ENCODE measurements at regions not wholly inside any gene's neighbourhood (a gene's known extent, or its start where the extent isn't known, plus 50 kb on each side); places are given as distances from the start of the nearest gene placed in this dataset.

GRCh38 chr11:25520459-25520858 lies 811.5 kb upstream of the ANO3 start:
- Histone ChIP-seq H3K27ac (ENCODE audit: insufficient read depth, low read length, poor library complexity, severe bottlenecking) (no peak overlapping the region), H3K9me3 (ENCODE audit: control insufficient read depth in 2 of 2, low read length in 2 of 2) (peaks cover 0 to 2% of the 10 kb centered on the region in 2 experiments), H3K36me3 (ENCODE audit: control insufficient read depth, insufficient read depth, low read length) (no peaks in the 10 kb centered on the region), H3K27me3 (ENCODE audit: control insufficient read depth, insufficient read depth, low read length) (no peaks in the 10 kb centered on the region), H3K4me1 (ENCODE audit: control insufficient read depth, insufficient read depth, low read length, poor library complexity, severe bottlenecking) (no peaks in the 10 kb centered on the region), H3K4me3 (ENCODE audit: low read depth, low read length) (no peak overlapping the region)
- no peaks in the 10 kb centered on the region for H3K36me3 Mint-ChIP-seq
- no peaks in the 10 kb centered on the region for H3K4me1 Mint-ChIP-seq
- ATAC-seq (ENCODE audit: low read depth in 2 of 2), result no peak
- no peak overlapping the region for H3K4me3 Mint-ChIP-seq
- no peak overlapping the region for H3K27ac Mint-ChIP-seq
- H3K27me3 Mint-ChIP-seq, result no peaks in the 10 kb centered on the region
- DNase-seq, result no peak
- H3K9me3 Mint-ChIP-seq, result peaks cover 0 to 24% (median 5%) of the 10 kb centered on the region in 7 donors

DNA sequence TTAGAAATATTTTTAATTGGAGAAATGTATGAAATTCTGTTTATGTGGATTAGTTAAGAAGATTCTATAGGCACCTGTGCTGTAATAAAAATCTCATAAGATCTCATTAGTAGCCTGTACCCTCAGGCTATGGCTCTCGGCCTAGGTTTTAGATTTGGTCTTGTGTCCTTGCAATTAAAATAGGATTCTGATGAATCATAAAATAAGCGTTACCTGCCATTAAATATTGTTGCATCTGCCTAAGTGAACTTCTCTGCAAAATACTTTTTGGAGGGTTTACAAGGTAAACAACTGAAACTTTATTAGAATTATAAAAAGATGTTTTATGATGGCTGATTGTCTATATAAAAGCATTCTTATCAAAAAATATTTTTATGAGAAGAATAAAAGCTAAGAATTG lies 804.1 kb upstream of the ANO3 start:
- no peaks in the 10 kb centered on the region for H3K27me3 Mint-ChIP-seq
- Histone ChIP-seq H3K27ac (ENCODE audit: insufficient read depth, low read length, poor library complexity, severe bottlenecking) (no peak overlapping the region), H3K36me3 (ENCODE audit: control insufficient read depth, insufficient read depth, low read length) (no peaks in the 10 kb centered on the region), H3K27me3 (ENCODE audit: control insufficient read depth, insufficient read depth, low read length) (no peaks in the 10 kb centered on the region), H3K9me3 (ENCODE audit: control insufficient read depth in 2 of 2, low read length in 2 of 2) (peaks cover 0 to 4% of the 10 kb centered on the region in 2 experiments), H3K4me3 (ENCODE audit: low read depth, low read length) (no peak overlapping the region), H3K4me1 (ENCODE audit: control insufficient read depth, insufficient read depth, low read length, poor library complexity, severe bottlenecking) (no peaks in the 10 kb centered on the region)
- DNase-seq (no peak), ATAC-seq (ENCODE audit: low read depth in 2 of 2) (no peak)
- peaks cover 0 to 23% (median 2%) of the 10 kb centered on the region in 7 donors for H3K9me3 Mint-ChIP-seq
- H3K4me1 Mint-ChIP-seq, result no peaks in the 10 kb centered on the region
- H3K27ac Mint-ChIP-seq, result no peak overlapping the region
- H3K4me3 Mint-ChIP-seq, result no peak overlapping the region
- no peaks in the 10 kb centered on the region for H3K36me3 Mint-ChIP-seq

DNA sequence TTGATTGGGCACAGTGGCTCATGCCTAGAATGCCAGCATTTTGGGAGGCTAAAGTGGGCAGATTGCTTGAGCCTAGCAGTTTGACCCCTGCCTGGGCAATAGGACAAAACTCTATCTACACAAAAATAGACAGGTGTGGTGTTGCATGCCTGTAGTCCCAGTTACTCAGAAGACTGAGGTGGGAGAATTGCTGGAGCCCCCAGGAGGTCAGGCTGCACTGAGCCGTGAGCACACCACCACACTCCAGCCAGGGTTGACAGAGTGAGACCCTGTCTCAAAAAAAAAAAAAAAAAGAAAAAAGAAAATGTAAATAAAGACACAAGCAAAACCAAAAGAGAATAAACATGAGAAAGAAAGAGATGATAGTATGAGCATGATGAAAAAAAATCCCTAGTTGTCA lies 802.4 kb upstream of the ANO3 start:
- ATAC-seq (ENCODE audit: low read depth in 2 of 2), result no peak
- no peaks in the 10 kb centered on the region for H3K27me3 ChIP-seq (ENCODE audit: control insufficient read depth, insufficient read depth, low read length)

GRCh38 chr11:25535467-25536272 lies 796.3 kb upstream of the ANO3 start:
- Mint-ChIP-seq H3K9me3 (peaks cover 1 to 38% (median 6%) of the 10 kb centered on the region in 7 donors), H3K27ac (peak overlapping the region in 1 of 3 donors; percentile 57), H3K4me3 (no peak overlapping the region), H3K27me3 (no peaks in the 10 kb centered on the region), H3K4me1 (no peaks in the 10 kb centered on the region), H3K36me3 (no peaks in the 10 kb centered on the region)
- Histone ChIP-seq H3K27me3 (ENCODE audit: control insufficient read depth, insufficient read depth, low read length) (no peaks in the 10 kb centered on the region), H3K4me3 (ENCODE audit: low read depth, low read length) (no peak overlapping the region), H3K27ac (ENCODE audit: insufficient read depth, low read length, poor library complexity, severe bottlenecking) (no peak overlapping the region), H3K36me3 (ENCODE audit: control insufficient read depth, insufficient read depth, low read length) (no peaks in the 10 kb centered on the region), H3K9me3 (ENCODE audit: control insufficient read depth in 2 of 2, low read length in 2 of 2) (peaks cover 2 to 8% of the 10 kb centered on the region in 2 experiments), H3K4me1 (ENCODE audit: control insufficient read depth, insufficient read depth, low read length, poor library complexity, severe bottlenecking) (no peaks in the 10 kb centered on the region)
- no peak for DNase-seq
- ATAC-seq (ENCODE audit: low read depth in 2 of 2), result no peak

More for the DNA sequence above, 802.4 kb upstream of the ANO3 start:
- H3K4me3 Mint-ChIP-seq, result no peak overlapping the region
- H3K27me3 Mint-ChIP-seq, result no peaks in the 10 kb centered on the region
- no peaks in the 10 kb centered on the region for H3K36me3 Mint-ChIP-seq
- H3K9me3 Mint-ChIP-seq, result peaks cover 1 to 24% (median 4%) of the 10 kb centered on the region in 7 donors
- Histone ChIP-seq H3K9me3 (ENCODE audit: control insufficient read depth in 2 of 2, low read length in 2 of 2) (peaks cover 4 to 5% of the 10 kb centered on the region in 2 experiments), H3K27ac (ENCODE audit: insufficient read depth, low read length, poor library complexity, severe bottlenecking) (no peak overlapping the region), H3K36me3 (ENCODE audit: control insufficient read depth, insufficient read depth, low read length) (no peaks in the 10 kb centered on the region), H3K4me3 (ENCODE audit: low read depth, low read length) (no peak overlapping the region), H3K4me1 (ENCODE audit: control insufficient read depth, insufficient read depth, low read length, poor library complexity, severe bottlenecking) (no peaks in the 10 kb centered on the region)
- H3K27ac Mint-ChIP-seq, result no peak overlapping the region
- DNase-seq, result no peak
- H3K4me1 Mint-ChIP-seq, result no peaks in the 10 kb centered on the region

DNA sequence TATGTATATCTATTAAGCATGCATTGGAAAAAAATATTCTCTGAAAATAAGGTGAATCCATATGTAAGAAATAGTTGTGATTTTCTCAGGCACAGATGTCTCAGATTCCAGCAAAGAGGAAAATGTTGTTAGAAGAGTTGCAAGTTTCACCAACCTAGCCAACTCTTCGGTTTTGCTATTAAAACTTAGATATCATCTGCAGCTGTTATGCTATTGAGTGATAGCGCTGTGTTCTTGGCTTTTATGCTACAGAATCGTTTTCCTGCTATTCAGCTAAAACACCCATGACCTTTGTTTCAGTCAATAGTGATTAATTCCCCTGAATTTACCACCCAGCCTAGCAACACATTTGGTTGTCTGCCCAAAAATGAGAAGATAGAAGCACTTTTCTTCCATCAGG lies 795.6 kb upstream of the ANO3 start:
- DNase-seq, result no peak
- Mint-ChIP-seq H3K27me3 (no peaks in the 10 kb centered on the region), H3K9me3 (peaks cover 0 to 34% (median 6%) of the 10 kb centered on the region in 7 donors), H3K27ac (no peak overlapping the region), H3K36me3 (no peaks in the 10 kb centered on the region), H3K4me1 (no peaks in the 10 kb centered on the region), H3K4me3 (no peak overlapping the region)
- Histone ChIP-seq H3K27me3 (ENCODE audit: control insufficient read depth, insufficient read depth, low read length) (no peaks in the 10 kb centered on the region), H3K4me3 (ENCODE audit: low read depth, low read length) (no peak overlapping the region), H3K36me3 (ENCODE audit: control insufficient read depth, insufficient read depth, low read length) (no peaks in the 10 kb centered on the region), H3K4me1 (ENCODE audit: control insufficient read depth, insufficient read depth, low read length, poor library complexity, severe bottlenecking) (no peaks in the 10 kb centered on the region), H3K27ac (ENCODE audit: insufficient read depth, low read length, poor library complexity, severe bottlenecking) (no peak overlapping the region), H3K9me3 (ENCODE audit: control insufficient read depth in 2 of 2, low read length in 2 of 2) (peaks cover 2 to 8% of the 10 kb centered on the region in 2 experiments)
- ATAC-seq (ENCODE audit: low read depth in 2 of 2), result no peak

- H3K4me1 ChIP-seq (ENCODE audit: control insufficient read depth, insufficient read depth, low read length, poor library complexity, severe bottlenecking), result no peaks in the 10 kb centered on the region
- H3K9me3 Mint-ChIP-seq, result peaks cover 0 to 34% (median 6%) of the 10 kb centered on the region in 7 donors
- DNase-seq, result no peak
- H3K4me3 ChIP-seq (ENCODE audit: low read depth, low read length), result no peak overlapping the region
- H3K36me3 Mint-ChIP-seq, result no peaks in the 10 kb centered on the region
- no peak overlapping the region for H3K27ac ChIP-seq (ENCODE audit: insufficient read depth, low read length, poor library complexity, severe bottlenecking)
- H3K27ac Mint-ChIP-seq, result no peak overlapping the region
- H3K27me3 ChIP-seq (ENCODE audit: control insufficient read depth, insufficient read depth, low read length), result no peaks in the 10 kb centered on the region
- H3K9me3 ChIP-seq (ENCODE audit: control insufficient read depth in 2 of 2, low read length in 2 of 2), result peaks cover 2 to 8% of the 10 kb centered on the region in 2 experiments
- no peak for ATAC-seq (ENCODE audit: low read depth in 2 of 2)
- H3K4me3 Mint-ChIP-seq, result no peak overlapping the region
- H3K4me1 Mint-ChIP-seq, result no peaks in the 10 kb centered on the region
- no peaks in the 10 kb centered on the region for H3K27me3 Mint-ChIP-seq
- no peaks in the 10 kb centered on the region for H3K36me3 ChIP-seq (ENCODE audit: control insufficient read depth, insufficient read depth, low read length)
These were observed 794.5 kb upstream of the ANO3 start for GRCh38 chr11:25537393-25537792.

DNA sequence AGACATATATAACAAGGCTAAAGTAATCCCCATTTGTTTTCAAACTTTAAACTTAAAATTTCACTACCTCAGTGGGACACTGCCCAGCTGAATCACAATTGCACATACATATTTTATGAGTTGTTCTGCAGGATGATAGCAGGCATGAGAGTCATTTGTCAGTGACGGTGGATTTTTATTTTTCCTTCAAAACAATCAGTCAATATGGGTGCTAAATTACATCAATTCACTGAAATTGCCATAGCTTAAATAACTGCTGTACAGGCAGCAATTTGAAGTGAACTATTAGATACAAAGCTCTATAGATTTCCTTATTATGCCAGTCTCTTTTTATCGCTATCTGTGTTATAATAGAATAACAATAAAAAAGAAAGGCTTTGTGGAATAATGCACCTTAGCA lies 784.6 kb upstream of the ANO3 start:
- no peaks in the 10 kb centered on the region for H3K36me3 ChIP-seq (ENCODE audit: control insufficient read depth, insufficient read depth, low read length)
- no peaks in the 10 kb centered on the region for H3K27me3 ChIP-seq (ENCODE audit: control insufficient read depth, insufficient read depth, low read length)
- DNase-seq (no peak), ATAC-seq (ENCODE audit: low read depth in 2 of 2) (no peak)
- Mint-ChIP-seq H3K27me3 (no peaks in the 10 kb centered on the region), H3K4me1 (no peaks in the 10 kb centered on the region), H3K27ac (no peak overlapping the region), H3K9me3 (peaks cover 0 to 17% (median 3%) of the 10 kb centered on the region in 7 donors), H3K36me3 (no peaks in the 10 kb centered on the region), H3K4me3 (no peak overlapping the region)
- no peak overlapping the region for H3K27ac ChIP-seq (ENCODE audit: insufficient read depth, low read length, poor library complexity, severe bottlenecking)
- H3K4me1 ChIP-seq (ENCODE audit: control insufficient read depth, insufficient read depth, low read length, poor library complexity, severe bottlenecking), result no peaks in the 10 kb centered on the region
- H3K9me3 ChIP-seq (ENCODE audit: control insufficient read depth in 2 of 2, low read length in 2 of 2), result peaks cover 0 to 3% of the 10 kb centered on the region in 2 experiments
- H3K4me3 ChIP-seq (ENCODE audit: low read depth, low read length), result no peak overlapping the region

DNA sequence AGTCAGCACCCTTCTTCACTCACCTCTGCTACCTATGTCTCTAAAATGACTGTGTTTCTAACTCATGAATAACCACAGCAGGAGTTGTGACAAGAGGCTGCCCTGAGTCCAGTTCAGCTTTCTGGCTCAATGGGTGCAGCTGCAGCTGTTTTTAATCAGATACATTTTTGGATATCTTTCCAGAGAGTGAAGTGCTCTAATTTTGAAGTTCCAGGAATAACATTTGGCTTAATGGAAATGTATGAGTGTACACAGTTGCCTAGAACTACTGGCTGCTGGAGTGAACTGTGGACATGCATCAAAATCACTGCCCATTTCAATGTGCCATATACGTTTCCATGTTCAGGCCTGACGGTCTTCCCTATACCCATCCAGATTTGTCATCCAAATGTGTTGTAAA lies 769.5 kb upstream of the ANO3 start:
- no peaks in the 10 kb centered on the region for H3K4me1 ChIP-seq (ENCODE audit: control insufficient read depth, insufficient read depth, low read length, poor library complexity, severe bottlenecking)
- no peak for DNase-seq
- Mint-ChIP-seq H3K4me3 (no peak overlapping the region), H3K4me1 (no peaks in the 10 kb centered on the region), H3K27ac (no peak overlapping the region), H3K36me3 (no peaks in the 10 kb centered on the region), H3K27me3 (no peaks in the 10 kb centered on the region), H3K9me3 (peaks cover 0 to 27% (median 4%) of the 10 kb centered on the region in 7 donors)
- no peaks in the 10 kb centered on the region for H3K36me3 ChIP-seq (ENCODE audit: control insufficient read depth, insufficient read depth, low read length)
- no peak for ATAC-seq (ENCODE audit: low read depth in 2 of 2)
- no peak overlapping the region for H3K4me3 ChIP-seq (ENCODE audit: low read depth, low read length)
- H3K27ac ChIP-seq (ENCODE audit: insufficient read depth, low read length, poor library complexity, severe bottlenecking), result no peak overlapping the region
- peaks cover 0 to 6% of the 10 kb centered on the region in 2 experiments for H3K9me3 ChIP-seq (ENCODE audit: control insufficient read depth in 2 of 2, low read length in 2 of 2)
- H3K27me3 ChIP-seq (ENCODE audit: control insufficient read depth, insufficient read depth, low read length), result no peaks in the 10 kb centered on the region

Measured in CD4-positive, CD25-positive, alpha-beta regulatory T cell (primary cell).